NCI-H82 (cell line): ENCODE measurements at regions not wholly inside any gene's neighbourhood (a gene's known extent, or its start where the extent isn't known, plus 50 kb on each side); places are given as distances from the start of the nearest gene placed in this dataset.
A peak's percentile ranks its signal among the peaks of the same experiment; 100 is the strongest.
"Not testable (repeated sequence)": the region's sequence is repeated elsewhere in the genome, so short reads cannot be mapped to it uniquely, and the experiment has no call there.

Experiments used
- DNase-seq: peaks from one replicate; lab custom pipeline; 2025; lab: John Stamatoyannopoulos, UW

DNA sequence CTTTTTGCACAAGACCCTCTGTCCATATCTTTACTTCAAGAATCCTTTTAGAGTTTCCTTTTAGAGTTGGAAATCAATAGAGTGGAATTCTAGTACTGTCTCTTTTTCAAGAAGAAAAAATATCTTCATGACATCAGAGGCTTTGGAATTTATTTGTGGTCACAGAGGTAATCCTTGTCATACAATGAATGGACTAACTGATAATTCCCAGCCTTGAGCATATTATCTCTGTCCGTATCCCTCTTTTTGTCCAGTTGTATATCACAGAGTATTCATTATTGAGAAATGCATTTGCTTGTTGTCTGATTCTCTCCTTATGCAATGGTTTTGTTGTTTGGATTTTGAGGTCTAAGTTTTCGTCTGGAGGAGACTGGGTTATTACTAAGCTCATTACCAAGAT lies 82.0 kb upstream of the HAPLN1 start:
- DNase-seq, result no peak

DNA sequence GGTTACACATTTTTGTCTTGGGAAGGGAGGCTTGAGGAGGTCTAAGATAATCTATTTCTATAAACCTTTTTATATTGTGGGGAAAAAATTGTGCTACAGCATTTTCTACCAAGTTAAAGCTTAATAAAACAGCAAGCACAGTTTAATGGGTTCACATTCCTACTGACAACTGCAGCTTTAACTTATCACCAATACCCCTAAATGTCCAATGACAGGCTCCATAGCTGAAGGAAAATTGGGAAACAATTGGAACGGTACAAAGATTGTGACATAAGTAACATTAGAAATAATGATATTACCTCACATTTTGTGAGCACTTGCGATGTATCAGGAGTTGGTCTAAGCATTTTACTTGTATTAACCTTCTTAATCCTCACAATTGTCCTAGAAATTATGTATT lies 79.5 kb upstream of the HAPLN1 start:
- no peak for DNase-seq

DNA sequence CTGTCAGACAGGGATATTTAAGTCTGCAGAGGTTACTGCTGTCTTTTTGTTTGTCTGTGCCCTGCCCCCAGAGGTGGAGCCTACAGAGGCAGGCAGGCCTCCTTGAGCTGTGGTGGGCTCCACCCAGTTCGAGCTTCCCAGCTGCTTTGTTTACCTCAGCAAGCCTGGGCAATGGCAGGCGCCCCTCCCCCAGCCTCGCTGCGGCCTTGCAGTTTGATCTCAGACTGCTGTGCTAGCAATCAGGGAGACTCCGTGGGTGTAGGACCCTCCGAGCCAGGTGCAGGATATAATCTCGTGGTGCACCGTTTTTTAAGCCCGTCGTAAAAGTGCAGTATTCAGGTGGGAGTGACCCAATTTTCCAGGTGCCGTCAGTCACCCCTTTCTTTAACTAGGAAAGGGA lies 78.4 kb upstream of the HAPLN1 start:
- DNase-seq, result not testable (repeated sequence)

DNA sequence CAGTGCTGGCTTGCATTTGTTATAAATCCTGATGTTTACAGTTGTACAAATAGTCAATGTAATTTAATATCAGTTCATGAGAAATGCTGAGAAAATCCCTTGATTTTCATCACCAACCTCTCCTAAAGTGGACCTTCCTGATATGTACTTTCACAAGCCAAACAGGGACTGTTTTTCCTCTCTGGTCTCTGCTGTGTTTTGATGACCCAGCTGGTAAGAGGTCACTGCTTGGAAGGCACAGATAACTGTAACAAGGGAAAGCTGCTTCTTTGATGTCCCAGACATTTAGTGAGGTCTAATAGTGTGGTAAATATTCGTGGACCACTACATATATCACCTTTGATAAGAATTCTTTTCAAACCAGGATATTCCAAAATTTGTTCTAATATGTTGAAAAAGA lies 68.7 kb upstream of the HAPLN1 start:
- DNase-seq, result no peak

DNA sequence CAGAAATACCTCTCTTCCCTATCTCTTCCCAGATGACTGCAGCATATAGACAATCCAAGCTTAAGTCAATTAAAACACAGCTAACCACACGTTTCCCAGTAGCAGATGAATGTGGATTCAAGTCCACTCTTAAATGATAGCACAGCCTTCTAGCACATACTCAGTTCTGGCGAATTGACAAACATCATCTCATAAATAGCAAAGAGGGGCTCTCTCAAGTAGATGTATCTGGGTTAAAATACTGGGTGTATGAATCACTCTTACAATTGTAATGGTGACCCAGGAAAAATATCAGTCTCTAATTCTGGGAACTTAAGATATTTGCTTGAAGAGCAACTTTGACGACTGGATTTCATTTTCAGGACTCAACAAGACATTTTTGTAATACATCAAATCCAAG lies 67.0 kb upstream of the HAPLN1 start:
- DNase-seq, result peak; percentile 30

DNA sequence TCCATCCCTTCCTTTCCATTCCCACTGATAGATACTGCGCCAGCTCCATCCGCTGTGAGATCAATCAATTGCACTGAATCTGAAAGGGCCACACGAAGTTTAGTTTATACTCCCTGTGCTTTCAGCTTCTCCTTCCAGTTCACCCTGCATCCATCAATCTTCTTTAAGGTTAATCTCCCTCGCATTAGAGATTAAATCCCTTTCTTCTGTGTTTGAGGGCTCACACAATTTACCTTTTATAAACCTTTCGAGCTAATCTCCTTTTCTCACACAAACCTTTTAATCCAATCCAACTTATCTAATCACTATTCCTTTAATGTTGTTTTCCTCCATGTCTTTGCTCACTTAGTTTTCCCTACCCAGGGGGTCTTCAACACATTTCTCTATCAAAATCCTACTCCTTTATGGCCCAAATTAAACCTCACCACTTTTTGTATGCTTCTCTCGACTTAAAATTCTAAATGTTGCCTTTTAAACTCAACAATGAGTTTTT lies 64.6 kb upstream of the HAPLN1 start:
- DNase-seq, result peak; percentile 95

DNA sequence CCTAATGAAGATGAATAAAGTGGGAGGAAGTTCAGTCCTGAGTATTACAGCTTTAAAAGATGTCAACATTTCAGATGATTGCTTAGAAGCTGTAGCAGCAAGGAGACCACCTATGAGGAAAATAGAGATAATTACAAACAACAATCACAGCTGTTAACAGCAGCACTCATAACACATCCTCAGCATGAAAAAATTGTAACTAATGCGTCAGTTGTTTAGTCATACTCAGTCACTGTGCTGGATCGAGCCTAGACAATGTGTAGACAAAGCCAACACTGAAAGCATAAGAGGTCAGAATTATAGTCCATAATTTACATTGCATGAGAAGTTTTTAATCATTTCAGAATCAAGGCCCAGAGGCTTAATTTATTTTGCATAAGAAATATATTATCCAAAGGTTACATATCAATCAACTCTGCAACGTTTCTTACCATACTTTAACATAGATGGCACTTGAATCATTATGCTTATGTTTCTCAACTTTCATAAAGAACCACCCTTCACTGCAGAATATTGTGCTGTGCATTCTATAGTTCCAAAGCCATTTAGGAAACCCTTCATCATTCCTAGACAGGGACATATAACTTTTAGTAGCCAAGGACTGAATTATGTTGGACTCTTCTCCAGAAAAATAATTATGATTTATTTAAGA lies 60.2 kb upstream of the HAPLN1 start:
- DNase-seq, result no peak

DNA sequence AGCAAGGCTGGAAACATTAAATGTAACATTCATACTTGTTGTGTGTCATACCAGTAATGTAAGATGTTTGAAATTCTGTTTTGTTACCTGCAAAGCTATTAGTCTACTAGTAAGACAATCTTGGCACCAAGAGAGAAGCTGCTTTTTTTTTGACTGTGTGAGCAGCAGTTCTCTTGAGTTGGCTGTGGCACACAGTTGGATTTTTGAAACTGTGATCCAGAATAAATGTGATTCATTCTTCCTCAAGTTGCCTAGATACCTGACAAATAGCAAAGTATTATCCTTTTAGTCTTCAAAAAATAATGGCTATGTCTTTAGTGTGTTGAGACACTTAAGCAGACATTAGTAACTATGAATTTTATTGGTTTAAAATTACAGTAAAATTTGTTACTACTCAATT lies 57.2 kb upstream of the HAPLN1 start:
- no peak for DNase-seq

DNA sequence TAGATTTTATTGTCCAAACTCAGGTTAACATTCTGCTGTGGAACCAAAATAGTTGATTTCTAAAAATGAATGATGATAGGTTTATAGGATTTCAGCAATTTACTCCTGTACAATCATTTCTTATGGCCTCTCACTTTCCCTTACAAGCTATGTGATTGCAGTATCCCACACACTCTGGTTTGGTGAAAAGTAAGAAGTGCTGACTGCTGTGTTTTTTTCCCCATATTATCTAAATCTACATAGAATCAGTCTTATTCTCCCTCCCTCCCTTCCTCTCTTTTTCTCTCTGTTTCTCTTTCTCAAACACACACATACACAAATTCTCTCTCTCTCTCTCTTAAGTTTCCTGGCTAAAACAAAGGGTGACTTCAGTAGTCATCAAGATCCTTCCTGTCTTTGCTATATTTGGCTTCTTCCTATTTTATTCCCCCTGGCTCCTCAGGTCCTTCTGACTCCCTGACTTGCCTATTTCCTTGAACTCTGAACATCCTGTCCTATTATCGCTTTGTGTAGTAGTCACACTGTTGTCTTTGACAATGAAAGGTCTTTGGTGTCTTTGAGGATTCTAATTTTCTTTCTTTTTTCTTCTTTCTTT lies 55.9 kb upstream of the HAPLN1 start:
- DNase-seq, result no peak
